CD4-positive, CD25-positive, alpha-beta regulatory T cell (primary cell): ENCODE measurements at regions not wholly inside any gene's neighbourhood (a gene's known extent, or its start where the extent isn't known, plus 50 kb on each side); places are given as distances from the start of the nearest gene placed in this dataset.

Source experiments
- ATAC-seq, 2 donors: fragments of 150-1000 bp; cut with Tn5 transposase; one replicate each; pipeline ENCODE4 v1.10.0; 2021; ENCODE audit warnings: low read depth in 2 of 2, moderate number of reproducible peaks in 2 of 2, moderate library complexity in 1 of 2
- DNase-seq, 3 donors: peaks; one replicate each; pipeline versions ENCODE4 v3.0.0 to v3.0.0-alpha.2; 2012 to 2022; ENCODE audit warnings: mixed read lengths in 1 of 3
- H3K27ac ChIP-seq: one replicate; pipeline ENCODE4 v1.7.0; 2013; ENCODE audit warnings: mild to moderate bottlenecking, low read length; ENCODE audit not compliant: insufficient read depth, poor library complexity, severe bottlenecking
- H3K27me3 ChIP-seq: one replicate; pipeline ENCODE4 v1.7.0; 2013; ENCODE audit warnings: low read length; ENCODE audit not compliant: control insufficient read depth, insufficient read depth
- H3K36me3 ChIP-seq: one replicate; pipeline ENCODE4 v1.7.0; 2013; ENCODE audit warnings: mild to moderate bottlenecking, low read length, moderate library complexity; ENCODE audit not compliant: control insufficient read depth, insufficient read depth
- H3K4me1 ChIP-seq: 2 replicates; pipeline ENCODE4 v1.7.0; 2013; ENCODE audit warnings: mild to moderate bottlenecking, low read length; ENCODE audit not compliant: insufficient read depth, control insufficient read depth, poor library complexity, severe bottlenecking
- H3K4me3 ChIP-seq: one replicate; pipeline ENCODE4 v1.7.0; 2013; ENCODE audit warnings: low read depth, mild to moderate bottlenecking, low read length, moderate library complexity
- H3K9me3 ChIP-seq, 2 experiments: 1 replicate in 1 of 2; 2 replicates in 1 of 2; pipeline ENCODE4 v1.7.0; 2013; ENCODE audit warnings: low read length in 2 of 2, mild to moderate bottlenecking in 1 of 2, moderate library complexity in 1 of 2; ENCODE audit not compliant: control insufficient read depth in 2 of 2
- H3K27ac Mint-ChIP-seq, 3 donors: one replicate each; pipeline ENCODE4 v1.8.0; 2020 to 2022; ENCODE audit warnings: mild to moderate bottlenecking in 3 of 3, mixed read lengths in 3 of 3, moderate library complexity in 2 of 3
- H3K27me3 Mint-ChIP-seq: one replicate; pipeline ENCODE4 v1.8.0; 2022; ENCODE audit warnings: mild to moderate bottlenecking, mixed read lengths
- H3K36me3 Mint-ChIP-seq: one replicate; pipeline ENCODE4 v1.8.0; 2020; ENCODE audit warnings: mixed read lengths
- H3K4me1 Mint-ChIP-seq, 4 donors: one replicate each; pipeline ENCODE4 v1.8.0; 2020 to 2022; ENCODE audit warnings: mixed read lengths in 4 of 4, mild to moderate bottlenecking in 1 of 4
- H3K4me3 Mint-ChIP-seq, 4 donors: one replicate each; pipeline ENCODE4 v1.8.0; 2020 to 2022; ENCODE audit warnings: mild to moderate bottlenecking in 4 of 4, mixed read lengths in 4 of 4, moderate library complexity in 3 of 4
- H3K9me3 Mint-ChIP-seq, 7 donors: one replicate each; pipeline ENCODE4 v1.8.0; 2020 to 2022; ENCODE audit warnings: mixed read lengths in 7 of 7, mild to moderate bottlenecking in 3 of 7, moderate library complexity in 2 of 7

- DNase-seq (no peak), ATAC-seq (no peak)
- Histone ChIP-seq H3K27me3 (no peaks in the 10 kb centered on the region), H3K9me3 (no peaks in the 10 kb centered on the region), H3K27ac (no peak overlapping the region), H3K36me3 (no peaks in the 10 kb centered on the region), H3K4me3 (no peak overlapping the region), H3K4me1 (no peaks in the 10 kb centered on the region)
- peak overlapping the region in 1 of 3 donors; percentile 72 for H3K27ac Mint-ChIP-seq
- H3K27me3 Mint-ChIP-seq = peaks cover 7% of the 10 kb centered on the region
- no peaks in the 10 kb centered on the region for H3K36me3 Mint-ChIP-seq
- no peak overlapping the region for H3K4me3 Mint-ChIP-seq
- H3K9me3 Mint-ChIP-seq = peaks cover 0 to 1% (median 0%) of the 10 kb centered on the region in 7 donors
- peaks cover 0 to 3% (median 0%) of the 10 kb centered on the region in 4 donors for H3K4me1 Mint-ChIP-seq
Measured at GRCh38 chr5:173835131-173835530, 53.0 kb upstream of the CPEB4 start.

GRCh38 chr5:173835661-173836060 lies 52.5 kb upstream of the CPEB4 start:
- Mint-ChIP-seq H3K36me3 (no peaks in the 10 kb centered on the region), H3K4me1 (peaks cover 0 to 3% (median 0%) of the 10 kb centered on the region in 4 donors), H3K4me3 (no peak overlapping the region), H3K9me3 (peaks cover 0 to 1% (median 0%) of the 10 kb centered on the region in 7 donors), H3K27ac (peak overlapping the region in 1 of 3 donors; percentile 72), H3K27me3 (peaks cover 7% of the 10 kb centered on the region)
- H3K36me3 ChIP-seq = no peaks in the 10 kb centered on the region
- no peak overlapping the region for H3K27ac ChIP-seq
- DNase-seq (no peak), ATAC-seq (no peak)
- H3K4me3 ChIP-seq = no peak overlapping the region
- no peaks in the 10 kb centered on the region for H3K4me1 ChIP-seq
- H3K9me3 ChIP-seq = no peaks in the 10 kb centered on the region
- H3K27me3 ChIP-seq = no peaks in the 10 kb centered on the region

GRCh38 chr5:173837654-173838053 lies 50.5 kb upstream of the CPEB4 start:
- no peak overlapping the region for H3K27ac Mint-ChIP-seq
- Histone ChIP-seq H3K4me3 (no peak overlapping the region), H3K27ac (no peak overlapping the region), H3K36me3 (no peaks in the 10 kb centered on the region), H3K27me3 (no peaks in the 10 kb centered on the region), H3K9me3 (no peaks in the 10 kb centered on the region), H3K4me1 (no peaks in the 10 kb centered on the region)
- H3K4me1 Mint-ChIP-seq = peaks cover 0 to 3% (median 0%) of the 10 kb centered on the region in 4 donors
- H3K27me3 Mint-ChIP-seq = peaks cover 7% of the 10 kb centered on the region
- no peaks in the 10 kb centered on the region for H3K36me3 Mint-ChIP-seq
- DNase-seq = no peak
- no peak overlapping the region for H3K4me3 Mint-ChIP-seq
- peaks cover 0 to 1% (median 0%) of the 10 kb centered on the region in 7 donors for H3K9me3 Mint-ChIP-seq
- no peak for ATAC-seq
